ENCODE measurements at regions not wholly inside any gene's neighbourhood (a gene's known extent, or its start where the extent isn't known, plus 50 kb on each side); places are given as distances from the start of the nearest gene placed in this dataset.

DNA sequence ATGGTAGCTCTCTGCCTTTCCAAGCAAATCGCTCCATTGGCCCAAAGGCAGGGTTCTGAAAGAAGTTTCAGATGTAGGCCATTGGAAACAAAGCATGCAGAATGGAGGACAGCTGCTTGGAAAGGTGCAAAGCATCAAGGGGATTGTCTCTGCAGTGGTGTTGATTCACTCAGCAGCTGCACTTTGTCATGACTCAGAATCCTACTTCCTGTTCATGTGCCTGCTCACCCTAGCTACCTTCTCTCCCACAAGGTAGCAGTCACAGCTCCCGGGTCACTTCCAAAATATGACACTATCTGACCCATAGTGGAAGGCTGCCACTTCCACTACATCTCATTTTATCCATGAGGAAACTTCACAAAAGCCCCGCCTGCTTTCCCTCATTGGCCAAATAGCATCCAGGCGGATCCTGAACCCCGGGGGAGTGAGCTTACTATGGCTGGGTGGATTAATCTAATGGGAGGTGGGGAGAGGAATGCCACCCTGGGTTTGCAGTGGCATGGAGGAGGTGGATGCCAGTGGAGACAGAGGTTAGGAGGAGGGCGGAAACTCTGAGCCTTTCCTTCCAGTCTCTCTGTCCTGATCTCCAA, 74.7 kb upstream of the NKD1 start:
- H3K9me3 ChIP-seq = no peaks in the 10 kb centered on the region
- H3K27ac ChIP-seq = no peak overlapping the region
- H3K4me1 ChIP-seq = no peaks in the 10 kb centered on the region
- no peak for DNase-seq
- intact Hi-C loops (cut with DNase I) = no loop called here
- TF ChIP-seq, protein P1, sequence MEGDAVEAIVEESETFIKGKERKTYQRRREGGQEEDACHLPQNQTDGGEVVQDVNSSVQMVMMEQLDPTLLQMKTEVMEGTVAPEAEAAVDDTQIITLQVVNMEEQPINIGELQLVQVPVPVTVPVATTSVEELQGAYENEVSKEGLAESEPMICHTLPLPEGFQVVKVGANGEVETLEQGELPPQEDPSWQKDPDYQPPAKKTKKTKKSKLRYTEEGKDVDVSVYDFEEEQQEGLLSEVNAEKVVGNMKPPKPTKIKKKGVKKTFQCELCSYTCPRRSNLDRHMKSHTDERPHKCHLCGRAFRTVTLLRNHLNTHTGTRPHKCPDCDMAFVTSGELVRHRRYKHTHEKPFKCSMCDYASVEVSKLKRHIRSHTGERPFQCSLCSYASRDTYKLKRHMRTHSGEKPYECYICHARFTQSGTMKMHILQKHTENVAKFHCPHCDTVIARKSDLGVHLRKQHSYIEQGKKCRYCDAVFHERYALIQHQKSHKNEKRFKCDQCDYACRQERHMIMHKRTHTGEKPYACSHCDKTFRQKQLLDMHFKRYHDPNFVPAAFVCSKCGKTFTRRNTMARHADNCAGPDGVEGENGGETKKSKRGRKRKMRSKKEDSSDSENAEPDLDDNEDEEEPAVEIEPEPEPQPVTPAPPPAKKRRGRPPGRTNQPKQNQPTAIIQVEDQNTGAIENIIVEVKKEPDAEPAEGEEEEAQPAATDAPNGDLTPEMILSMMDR (IDR thresholded peaks at IDR 0.05) = no peak
- TF ChIP-seq POLR2A (IDR thresholded peaks at IDR 0.05) = no peak
- WGBS (ENCODE audit: insufficient coverage, low coverage, low lambda C conversion rate, missing lambda C conversion rate) = 62% methylated on average over 5 of the region's 6 CpGs
- H3K4me3 ChIP-seq = no peak overlapping the region
- peak in 1 of 4 donors; percentile 41 for ATAC-seq
- H3K27me3 ChIP-seq = no peaks in the 10 kb centered on the region
- H3K36me3 ChIP-seq = no peaks in the 10 kb centered on the region

- WGBS (ENCODE audit: insufficient coverage, low coverage, low lambda C conversion rate, missing lambda C conversion rate) = no CpG with 5 or more reads among the region's 1 CpG
- no peak for TF ChIP-seq POLR2A (IDR thresholded peaks at IDR 0.05)
- TF ChIP-seq, protein P1 (IDR thresholded peaks at IDR 0.05) = no peak
- H3K9me3 ChIP-seq = no peaks in the 10 kb centered on the region
- intact Hi-C loops (cut with DNase I) = no loop called here
- H3K4me3 ChIP-seq = no peak overlapping the region
- ATAC-seq = no peak
- no peak overlapping the region for H3K27ac ChIP-seq
- H3K36me3 ChIP-seq = no peaks in the 10 kb centered on the region
- no peaks in the 10 kb centered on the region for H3K27me3 ChIP-seq
- DNase-seq = no peak
- no peaks in the 10 kb centered on the region for H3K4me1 ChIP-seq
These were observed 75.7 kb upstream of the NKD1 start for GRCh38 chr16:50472472-50472871.

DNA sequence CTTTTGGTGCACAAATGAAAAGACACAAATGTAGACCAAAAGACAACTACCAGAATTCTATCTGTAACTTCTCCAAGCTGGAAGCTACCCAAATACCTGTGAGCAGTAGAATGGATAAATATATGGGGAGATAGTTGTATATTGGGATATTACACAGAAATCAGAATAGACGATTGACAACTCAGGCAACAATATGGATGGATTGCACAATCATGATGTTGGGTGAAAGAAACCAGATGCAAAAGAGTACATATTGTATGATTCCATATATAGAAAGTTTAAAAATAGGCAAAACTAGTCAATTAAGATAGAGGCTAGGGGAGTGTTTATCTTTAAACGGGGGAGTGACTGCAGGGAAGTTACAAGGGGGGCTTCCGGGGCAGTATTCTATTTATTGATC, 77.5 kb upstream of the NKD1 start:
- H3K4me3 ChIP-seq = no peak overlapping the region
- ATAC-seq = no peak
- no peaks in the 10 kb centered on the region for H3K36me3 ChIP-seq
- no peak for DNase-seq
- 48% methylated on average over 3 of the region's 3 CpGs for WGBS (ENCODE audit: insufficient coverage, low coverage, low lambda C conversion rate, missing lambda C conversion rate)
- H3K27me3 ChIP-seq = no peaks in the 10 kb centered on the region
- intact Hi-C loops (cut with DNase I) = no loop called here
- H3K9me3 ChIP-seq = no peaks in the 10 kb centered on the region
- H3K4me1 ChIP-seq = no peaks in the 10 kb centered on the region
- TF ChIP-seq POLR2A (IDR thresholded peaks at IDR 0.05) = no peak
- TF ChIP-seq, protein P1 (IDR thresholded peaks at IDR 0.05) = no peak
- H3K27ac ChIP-seq = no peak overlapping the region

GRCh38 chr16:50469744-50470321, 78.4 kb upstream of the NKD1 start:
- Histone ChIP-seq H3K36me3 (no peaks in the 10 kb centered on the region), H3K27ac (no peak overlapping the region), H3K4me1 (no peaks in the 10 kb centered on the region), H3K4me3 (no peak overlapping the region), H3K9me3 (no peaks in the 10 kb centered on the region), H3K27me3 (no peaks in the 10 kb centered on the region)
- intact Hi-C loops (cut with DNase I) = no loop called here
- WGBS (ENCODE audit: insufficient coverage, low coverage, low lambda C conversion rate, missing lambda C conversion rate) = 70% methylated on average over 9 of the region's 18 CpGs
- ATAC-seq = no peak
- DNase-seq = no peak
- TF ChIP-seq POLR2A (IDR thresholded peaks at IDR 0.05) = no peak
- TF ChIP-seq, protein P1 (IDR thresholded peaks at IDR 0.05) = no peak
